GDM1 (cell line): ENCODE measurements at regions not wholly inside any gene's neighbourhood (a gene's known extent, or its start where the extent isn't known, plus 50 kb on each side); places are given as distances from the start of the nearest gene placed in this dataset.
"Not testable (repeated sequence)": the region's sequence is repeated elsewhere in the genome, so short reads cannot be mapped to it uniquely, and the experiment has no call there.

Source experiments
- DNase-seq: peaks from one replicate; lab custom pipeline; 2025; lab: John Stamatoyannopoulos, UW

DNA sequence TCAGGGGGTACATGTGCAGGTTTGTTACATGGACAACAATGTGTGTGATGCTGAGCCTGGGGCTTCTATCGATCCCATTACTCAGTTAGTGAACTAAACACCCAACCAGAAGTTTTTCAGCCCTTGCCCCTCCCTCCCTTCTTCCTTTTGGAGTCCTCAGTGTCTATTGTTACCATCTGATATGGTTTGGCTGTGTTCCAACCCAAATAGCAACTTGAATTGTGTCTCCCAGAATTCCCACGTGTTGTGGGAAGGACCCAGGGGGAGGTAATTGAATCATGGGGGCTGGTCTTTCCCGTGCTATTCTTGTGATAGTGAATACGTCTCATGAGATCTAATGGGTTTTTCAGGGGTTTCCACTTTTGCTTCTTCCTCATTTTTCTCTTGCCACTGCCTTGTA, 186.3 kb downstream of the AEBP2 start:
- not testable (repeated sequence) for DNase-seq

DNA sequence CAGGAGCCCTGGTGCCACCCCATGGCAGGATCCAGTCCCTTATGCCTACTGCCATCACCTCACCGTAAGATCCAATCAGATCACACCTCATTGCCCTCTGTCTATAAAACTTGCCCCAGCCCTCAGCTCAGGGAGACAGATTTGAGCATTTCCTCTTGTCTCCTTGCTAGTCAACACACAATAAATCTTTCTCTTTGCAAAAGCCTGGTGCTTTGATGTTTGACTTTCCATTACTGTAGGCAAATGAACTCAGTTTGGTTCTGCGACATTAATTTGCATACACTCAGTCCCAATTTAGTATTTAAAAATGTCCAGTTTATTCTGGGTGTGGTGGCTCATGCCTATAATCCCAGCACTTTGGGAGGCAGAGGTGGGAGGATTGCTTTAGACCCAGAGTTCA, 188.4 kb downstream of the AEBP2 start:
- no peak for DNase-seq

DNA sequence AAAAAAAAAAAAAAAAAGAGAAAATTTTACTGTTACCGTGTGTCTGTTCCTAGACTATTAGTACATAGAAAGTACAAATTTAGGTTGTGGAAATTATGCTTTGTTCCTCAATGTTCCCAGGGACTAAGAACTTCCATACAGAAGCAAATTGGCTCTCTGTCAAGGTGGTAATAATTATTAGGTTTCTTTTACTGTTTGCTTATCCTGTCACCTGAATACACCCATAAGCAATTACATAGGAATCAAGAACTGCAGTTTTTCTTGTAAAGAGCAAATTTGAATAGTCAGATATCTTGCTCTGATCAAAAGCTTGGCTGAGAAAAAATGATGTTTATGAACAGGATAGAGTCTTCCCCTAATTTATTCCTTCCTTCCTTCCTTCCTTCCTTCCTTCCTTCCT, 191.2 kb downstream of the AEBP2 start:
- DNase-seq = no peak

GRCh38 chr12:19633194-19633593, 193.9 kb downstream of the AEBP2 start:
- DNase-seq = no peak

- DNase-seq = no peak
Measured at GRCh38 chr12:19633641-19634040, 194.3 kb downstream of the AEBP2 start.

DNA sequence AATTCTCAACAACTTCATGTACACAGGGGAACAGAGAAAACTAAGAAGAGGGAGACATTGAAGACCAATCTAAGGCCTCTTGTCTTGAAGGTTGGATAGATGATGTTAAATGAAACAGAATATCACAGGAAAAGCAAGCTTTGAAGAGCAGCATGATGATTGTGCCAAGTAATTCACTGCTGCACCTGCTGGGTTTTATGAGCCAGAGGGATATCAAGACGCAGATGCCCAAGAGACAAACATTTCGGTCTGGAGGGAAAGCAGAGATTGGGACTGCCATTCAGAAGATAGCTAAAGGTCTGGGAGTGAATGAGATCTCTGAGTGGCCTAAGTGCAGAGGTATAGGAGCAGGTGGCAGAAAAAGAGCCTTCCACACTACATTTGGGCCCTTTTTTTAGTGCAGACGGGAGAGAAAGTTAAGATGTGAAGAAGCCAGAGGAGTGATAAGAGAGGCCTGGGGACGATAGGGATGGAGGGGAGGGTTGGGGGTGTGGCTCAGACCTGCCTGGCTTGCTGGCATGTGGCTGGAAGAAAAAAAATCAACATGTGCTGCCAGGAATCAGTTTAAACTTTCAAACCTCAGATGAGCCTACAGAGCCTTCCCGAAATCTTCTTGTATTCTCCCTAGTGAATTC, 200.6 kb downstream of the AEBP2 start:
- no peak for DNase-seq

GRCh38 chr12:19641235-19642080, 202.2 kb downstream of the AEBP2 start:
- no peak for DNase-seq

GRCh38 chr12:19642345-19642744, 203.1 kb downstream of the AEBP2 start:
- DNase-seq = no peak

DNA sequence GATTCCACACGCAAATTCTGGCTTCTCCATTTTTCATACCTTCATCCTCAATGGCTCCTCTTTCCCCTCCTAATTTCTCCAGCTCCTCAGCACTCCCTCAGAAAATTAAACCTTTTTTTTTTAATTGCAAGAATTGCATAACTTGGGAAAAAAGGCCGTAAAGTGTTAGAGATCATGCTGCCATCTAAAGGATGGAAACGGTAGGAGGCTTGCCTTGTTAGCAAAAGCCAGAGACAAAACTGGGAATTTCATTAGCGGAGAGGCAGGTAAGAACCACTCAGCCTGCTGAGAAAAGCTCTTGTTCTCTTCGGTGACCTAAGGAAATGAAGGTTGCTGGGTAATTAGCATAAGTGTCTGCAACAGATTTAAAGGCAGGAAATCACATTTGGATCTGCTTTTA, 204.3 kb downstream of the AEBP2 start:
- DNase-seq = no peak

GRCh38 chr12:19644571-19644970, 205.3 kb downstream of the AEBP2 start:
- DNase-seq = no peak

GRCh38 chr12:19645823-19646222, 206.5 kb downstream of the AEBP2 start:
- no peak for DNase-seq

DNA sequence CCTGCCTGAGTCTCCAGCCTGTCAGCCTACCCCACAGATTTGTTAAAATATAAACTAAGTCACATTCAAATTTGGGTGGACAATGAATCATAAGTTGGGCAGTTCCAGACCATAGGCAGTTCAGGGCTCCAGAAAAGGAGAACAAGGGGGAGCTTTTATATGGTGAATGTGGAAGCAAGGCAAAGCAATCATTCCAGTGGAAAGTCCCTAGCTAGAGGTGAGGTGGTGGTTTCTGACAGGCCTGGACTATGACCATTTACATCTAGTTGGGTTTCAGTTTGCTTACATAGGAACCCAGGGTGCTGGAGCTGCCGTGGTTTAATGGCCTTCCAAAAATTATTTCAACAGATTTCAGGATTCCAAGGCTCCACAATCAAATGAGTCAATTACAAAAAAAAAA, 207.3 kb downstream of the AEBP2 start:
- DNase-seq = no peak

GRCh38 chr12:19647806-19648556, 208.7 kb downstream of the AEBP2 start:
- DNase-seq = no peak

DNA sequence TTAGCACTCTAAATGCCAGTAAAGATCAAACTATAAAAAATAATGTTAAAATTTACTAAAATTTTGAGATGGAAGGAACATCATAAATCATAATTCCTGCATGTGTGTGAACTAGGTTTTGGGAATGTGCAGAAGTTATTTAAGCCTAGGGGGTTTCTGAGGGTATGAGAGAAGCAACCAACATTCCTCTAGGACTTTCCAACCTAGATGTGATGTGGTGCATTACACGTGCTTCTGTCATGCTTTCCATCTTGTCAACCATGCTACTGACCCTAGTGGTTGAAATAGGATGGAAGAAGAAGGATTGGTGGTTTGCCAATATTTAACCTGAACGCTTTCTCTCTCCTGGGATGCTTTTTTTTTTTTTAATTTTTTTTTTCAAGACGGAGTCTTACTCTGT, 209.3 kb downstream of the AEBP2 start:
- DNase-seq = no peak

- no peak for DNase-seq
Measured at GRCh38 chr12:19652386-19652785, 213.1 kb downstream of the AEBP2 start.

DNA sequence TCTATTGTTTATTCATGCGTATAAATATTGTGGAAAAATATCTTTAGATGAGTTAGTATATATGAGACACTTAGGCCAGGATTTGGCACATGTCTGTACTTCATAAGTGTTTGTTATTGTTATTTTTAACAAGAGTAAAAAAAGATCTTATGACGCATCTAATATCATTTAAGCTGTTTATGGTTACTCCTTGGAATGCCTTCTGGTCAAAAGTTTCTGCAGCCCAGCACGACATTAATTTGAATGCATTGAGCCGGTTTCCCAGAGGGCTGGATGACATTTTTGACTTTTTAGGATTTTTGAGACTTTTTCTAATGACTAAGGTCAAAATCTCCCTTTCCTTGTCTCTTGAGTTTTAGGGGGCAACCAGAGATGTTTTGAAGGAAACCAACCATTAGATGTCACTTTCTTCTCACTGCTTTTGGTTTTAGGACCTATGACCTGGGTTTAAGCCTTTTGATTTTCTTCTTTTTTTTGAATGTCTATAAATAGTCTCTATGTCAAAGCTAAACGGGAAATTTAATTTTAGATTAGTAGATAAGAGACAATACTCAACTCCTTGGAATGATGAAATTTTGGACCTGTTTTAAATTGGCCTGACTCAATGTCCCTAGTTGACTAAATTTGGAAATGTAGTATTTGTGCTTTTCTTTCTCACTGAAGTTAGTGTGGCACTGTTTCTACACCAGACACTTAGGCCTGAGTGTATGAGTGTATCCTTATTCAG, 215.5 kb downstream of the AEBP2 start:
- DNase-seq = no peak

DNA sequence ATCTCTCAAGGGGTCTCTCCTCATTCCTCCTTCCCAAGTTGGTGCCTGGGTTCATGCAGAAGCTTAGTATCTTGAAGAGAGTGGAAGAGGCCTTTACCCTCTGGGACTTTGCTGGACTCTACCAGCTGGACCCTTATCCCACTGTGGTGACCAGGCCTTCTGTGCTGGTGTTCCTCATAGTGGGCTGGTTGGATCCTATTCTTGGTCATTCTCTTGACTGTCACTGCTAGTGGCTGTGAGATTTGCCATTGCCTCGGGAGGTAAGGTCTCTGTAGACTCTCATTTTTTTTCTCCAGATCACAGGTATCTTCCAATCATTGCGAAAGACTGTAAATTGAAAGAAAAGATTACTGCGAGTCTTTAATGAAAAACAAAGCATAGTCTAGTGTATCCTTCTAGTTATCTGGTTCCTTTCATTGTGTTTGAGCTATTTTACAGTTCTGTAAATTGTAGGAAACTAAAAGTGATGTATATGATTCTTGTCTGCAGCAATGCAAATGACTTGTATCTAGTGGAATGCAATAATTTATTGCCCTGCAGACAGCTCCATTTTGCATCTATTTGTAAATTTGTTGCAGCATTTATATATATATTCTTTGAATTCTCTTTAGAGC, 217.9 kb downstream of the AEBP2 start:
- DNase-seq = no peak

DNA sequence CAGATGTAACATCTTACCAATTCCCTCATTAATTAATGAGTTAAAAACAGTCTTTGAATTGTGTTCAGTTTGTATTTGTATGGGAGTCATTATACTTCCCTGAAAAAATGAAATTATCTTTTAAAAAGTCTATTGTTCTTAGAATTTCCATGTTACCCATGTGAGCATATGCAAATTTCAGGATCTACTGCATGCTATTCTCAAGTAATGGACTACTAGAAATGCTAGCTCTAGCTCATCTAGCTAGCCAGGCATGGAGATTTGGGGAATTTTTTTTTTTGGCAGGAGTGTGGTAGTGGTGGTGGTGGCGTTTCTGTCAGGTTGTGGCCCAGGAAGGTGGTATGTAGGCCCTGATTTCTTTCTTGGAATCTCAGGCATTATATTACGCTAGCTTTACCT, 218.4 kb downstream of the AEBP2 start:
- no peak for DNase-seq

GRCh38 chr12:19659086-19659485, 219.8 kb downstream of the AEBP2 start:
- DNase-seq = no peak

- DNase-seq = no peak
Measured at GRCh38 chr12:19659501-19659900, 220.2 kb downstream of the AEBP2 start.

DNA sequence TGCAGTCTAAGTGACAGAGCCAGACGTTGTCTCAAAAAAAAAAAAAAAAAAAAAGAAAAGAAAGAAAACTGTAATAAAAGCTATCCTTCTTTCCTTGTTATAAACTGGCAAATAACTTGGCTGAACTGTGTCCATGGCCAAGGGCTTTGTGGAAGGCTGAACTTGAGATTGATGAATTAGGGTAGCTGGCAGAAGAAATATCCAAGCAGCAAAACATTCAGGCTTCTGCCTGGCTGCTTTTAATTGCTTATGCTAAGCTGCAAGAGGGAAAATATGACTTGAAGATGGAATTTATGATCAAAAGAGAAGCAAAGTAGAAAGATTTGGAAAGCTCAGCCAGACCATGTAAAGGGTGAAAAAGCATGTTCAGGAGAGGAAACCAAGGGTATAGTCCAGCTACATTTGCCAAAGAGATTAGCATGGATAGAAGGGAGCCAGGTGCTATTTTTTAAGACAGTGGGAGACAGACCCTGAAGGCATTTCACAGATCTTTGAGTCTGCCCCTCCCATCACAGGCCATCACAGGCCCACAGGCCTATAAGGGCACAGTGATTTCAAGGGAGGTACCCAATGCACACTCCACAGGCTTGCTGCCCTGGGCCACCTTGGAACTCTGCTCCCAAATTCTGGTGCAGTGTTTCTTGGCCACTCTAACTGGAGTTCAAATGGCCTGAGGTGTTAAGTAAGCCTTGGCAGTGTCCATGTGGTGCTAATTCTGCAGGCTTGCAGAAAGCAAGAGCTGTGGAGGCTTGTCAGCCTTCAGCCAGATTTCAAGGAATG, 226.0 kb downstream of the AEBP2 start:
- DNase-seq = no peak
